CD1c-positive myeloid dendritic cell (primary cell): ENCODE measurements at regions not wholly inside any gene's neighbourhood (a gene's known extent, or its start where the extent isn't known, plus 50 kb on each side); places are given as distances from the start of the nearest gene placed in this dataset.

Experiments
- DNase-seq: peaks from one replicate; pipeline ENCODE4 v3.0.0-alpha.2; 2016; ENCODE audit errors: extremely low spot score

DNA sequence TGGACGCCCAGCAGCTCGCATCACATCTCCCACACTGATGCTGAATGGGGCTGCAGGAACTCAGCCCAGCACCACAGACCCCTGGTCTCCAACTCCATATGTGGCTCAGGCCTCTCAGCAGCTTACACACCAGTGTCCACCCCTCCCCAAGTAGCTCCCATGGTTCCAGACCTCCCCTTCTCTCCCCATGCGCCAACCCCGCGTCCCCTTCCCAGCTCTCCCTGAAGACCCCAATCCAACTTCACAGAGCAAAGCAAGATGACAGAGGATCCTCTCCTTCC lies 188.9 kb downstream of the SH3BP4 start:
- DNase-seq, result no peak

DNA sequence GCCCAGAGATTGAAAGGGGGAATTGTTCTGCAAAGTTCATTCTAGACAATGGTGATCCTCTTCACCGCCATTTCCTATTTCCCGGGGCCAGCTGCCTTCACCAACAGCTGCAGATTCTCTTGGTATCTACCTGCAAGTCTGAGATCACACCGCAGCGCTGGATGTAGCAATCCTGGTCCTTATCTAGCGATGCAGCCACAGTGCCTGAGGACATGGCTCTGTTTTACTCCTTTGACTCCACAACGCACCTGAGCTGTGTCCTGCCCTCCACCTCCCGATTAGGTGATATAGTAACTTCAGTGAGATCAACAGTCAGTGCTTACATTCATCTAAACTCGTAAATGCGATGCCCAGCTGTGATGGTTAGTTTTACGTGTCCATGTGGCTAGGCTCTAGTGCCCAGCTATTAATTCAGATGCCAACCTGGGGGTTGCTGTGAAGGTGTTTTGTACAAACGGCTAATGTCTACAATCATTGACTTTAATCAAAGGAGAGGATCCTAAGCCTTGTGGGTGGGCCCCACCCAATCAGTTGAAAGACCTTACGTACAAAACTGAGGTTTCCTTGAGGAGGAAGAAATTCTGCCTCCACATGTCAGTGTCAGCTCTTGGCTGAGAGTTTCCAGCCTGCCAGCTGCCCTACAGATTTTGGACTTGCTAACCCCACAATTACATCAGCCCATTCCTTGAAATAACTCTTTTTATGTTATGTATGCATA lies 189.8 kb downstream of the SH3BP4 start:
- no peak for DNase-seq

DNA sequence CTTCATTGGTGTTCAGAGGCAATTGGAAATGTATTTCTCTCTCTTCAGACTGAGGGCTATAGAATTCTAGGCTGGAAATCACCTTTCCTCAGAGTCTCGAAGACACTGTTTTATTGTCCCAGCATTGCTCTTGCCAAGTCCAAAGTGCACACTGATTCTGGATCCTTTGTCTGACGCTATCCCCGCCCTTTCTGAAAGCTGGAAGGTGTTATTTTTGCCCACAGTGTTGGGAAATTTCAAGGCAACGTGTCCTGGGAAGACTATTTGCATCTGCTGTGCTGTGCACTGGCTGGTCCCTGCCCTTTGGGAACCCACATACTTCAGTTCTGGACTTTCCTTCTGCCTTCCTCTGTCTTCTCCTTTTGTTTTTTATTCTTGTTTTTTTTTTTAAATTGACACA lies 190.8 kb downstream of the SH3BP4 start:
- DNase-seq, result no peak

DNA sequence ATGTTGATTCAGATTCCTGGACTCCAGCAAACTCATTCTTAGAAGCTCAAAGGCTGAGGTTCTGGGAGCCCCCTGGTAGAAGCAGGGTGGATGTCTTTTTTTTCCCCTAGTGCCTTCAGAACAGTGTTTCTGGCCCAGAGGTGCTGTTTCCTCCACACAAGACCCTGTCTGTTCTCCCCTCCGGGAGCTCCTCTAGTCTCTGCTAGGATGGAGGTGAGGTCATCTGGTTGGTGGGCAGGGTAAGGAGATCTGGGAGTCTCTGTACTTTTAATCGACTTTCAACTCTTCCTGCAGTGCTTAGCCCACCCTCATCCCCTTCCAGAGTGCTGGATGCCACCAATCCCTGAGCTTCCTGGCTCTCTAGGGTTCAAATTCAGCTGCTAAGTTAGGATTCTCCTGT lies 192.0 kb downstream of the SH3BP4 start:
- no peak for DNase-seq

DNA sequence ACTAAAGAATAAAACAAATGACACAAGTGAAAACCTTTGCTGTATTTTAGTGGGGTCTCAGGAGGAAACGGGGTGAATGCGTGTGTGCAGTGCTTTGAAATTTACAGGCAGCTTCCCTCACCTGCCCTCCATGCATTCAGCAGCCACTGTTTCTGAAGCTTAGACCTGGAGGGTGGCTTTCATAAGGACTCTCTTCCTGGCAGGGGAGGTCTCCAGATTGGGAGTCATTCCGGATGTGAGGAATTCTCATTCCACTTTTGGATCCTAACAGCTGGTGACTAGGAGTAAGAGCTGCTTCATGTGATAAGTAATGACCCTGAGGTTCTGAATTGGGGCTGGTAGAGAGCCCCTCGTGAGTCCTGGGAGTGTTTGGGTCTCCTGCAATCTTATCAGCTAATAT lies 192.5 kb downstream of the SH3BP4 start:
- no peak for DNase-seq

DNA sequence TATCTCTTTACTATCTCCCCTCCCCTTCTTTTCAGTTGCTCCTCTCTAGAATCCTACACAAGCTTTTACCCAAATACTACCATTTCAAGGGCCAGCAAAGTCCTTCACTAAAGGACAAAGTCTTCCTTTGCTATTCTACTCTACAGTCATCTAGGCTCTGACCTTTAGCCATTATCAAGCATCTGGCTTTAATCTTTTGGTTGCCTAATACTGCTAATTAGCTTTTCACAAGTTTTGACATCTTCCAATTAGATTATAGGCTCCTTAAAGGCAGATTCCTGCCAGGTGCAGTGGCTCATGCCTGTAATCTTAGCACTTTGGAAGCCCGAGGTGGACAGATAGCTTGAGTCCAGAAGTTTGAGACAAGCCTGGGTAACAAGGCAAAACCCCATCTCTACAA lies 194.4 kb downstream of the SH3BP4 start:
- DNase-seq, result no peak

DNA sequence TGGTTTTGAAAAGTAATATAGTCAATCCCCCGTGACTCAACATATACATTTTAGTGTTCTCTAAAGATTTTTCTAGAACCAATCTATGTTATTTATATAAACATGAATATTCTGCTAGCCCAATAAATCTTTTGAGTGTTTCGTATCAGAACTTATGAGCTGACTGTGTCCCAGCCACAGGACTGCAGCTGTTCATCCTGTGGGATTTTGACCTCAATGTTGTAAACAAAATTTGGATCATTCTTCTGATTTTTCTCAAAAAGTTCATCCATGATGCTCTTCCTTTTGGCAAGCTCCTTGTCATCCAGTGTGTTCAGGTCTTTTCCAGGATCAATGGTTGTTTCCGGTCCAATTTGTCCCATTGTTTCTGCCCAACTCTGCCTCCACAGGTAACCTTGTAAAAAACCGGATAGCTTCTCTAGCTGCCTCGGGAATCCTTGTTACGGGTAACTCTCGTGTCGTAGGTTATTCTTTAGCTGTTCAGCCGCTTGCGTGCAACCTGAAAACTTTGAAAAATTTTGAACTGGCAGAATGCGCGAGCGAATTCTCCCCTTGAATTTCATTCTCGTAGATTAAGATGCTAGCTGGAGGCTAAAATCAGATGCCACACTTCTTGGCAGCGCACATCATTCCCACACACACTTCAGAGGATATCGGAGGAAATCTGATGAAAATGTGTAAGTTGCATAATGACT lies 195.2 kb downstream of the SH3BP4 start:
- no peak for DNase-seq

DNA sequence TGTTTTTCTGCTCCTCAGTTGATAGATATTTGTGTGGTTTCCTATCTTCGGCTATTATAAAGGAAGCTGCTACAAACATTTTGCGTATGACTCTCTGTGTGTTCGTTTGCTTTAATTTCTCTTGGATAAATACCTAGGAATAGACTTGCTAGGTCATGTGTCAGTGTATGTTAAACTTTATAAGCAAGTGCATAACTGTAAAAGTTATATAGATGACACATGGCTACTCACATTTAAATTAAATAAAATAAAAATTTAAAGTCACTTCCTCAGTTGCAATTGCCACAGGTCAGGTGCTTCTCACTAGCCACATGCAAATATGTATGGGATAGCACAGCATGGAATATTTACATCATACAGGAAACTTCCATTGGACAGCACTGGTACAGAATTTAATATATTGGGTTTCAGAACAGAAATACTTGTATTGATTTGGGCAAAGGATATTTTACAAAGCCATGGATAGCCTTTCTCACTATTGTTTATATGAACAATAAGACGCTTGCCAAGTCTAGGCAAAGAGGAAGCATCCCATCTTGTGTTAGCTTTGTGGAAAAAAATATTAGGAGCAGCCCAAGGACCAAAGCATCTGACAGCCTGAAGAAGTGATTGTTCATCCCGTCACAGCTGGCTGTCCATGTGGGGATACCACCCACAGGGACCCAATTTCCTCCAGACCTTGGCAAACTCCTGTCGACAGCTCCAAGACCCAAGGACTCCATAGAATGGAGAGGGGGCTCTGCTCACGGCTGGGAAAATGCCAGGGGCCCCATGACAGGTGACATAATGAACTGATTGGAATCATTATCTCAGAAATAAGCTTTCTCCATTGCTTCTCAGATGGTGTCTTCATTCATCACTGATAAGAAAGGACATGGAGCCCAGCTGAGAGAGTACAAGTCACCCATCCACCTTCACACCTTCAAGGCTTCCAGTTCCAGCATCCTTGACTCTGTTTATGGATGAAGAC lies 196.7 kb downstream of the SH3BP4 start:
- DNase-seq, result no peak

DNA sequence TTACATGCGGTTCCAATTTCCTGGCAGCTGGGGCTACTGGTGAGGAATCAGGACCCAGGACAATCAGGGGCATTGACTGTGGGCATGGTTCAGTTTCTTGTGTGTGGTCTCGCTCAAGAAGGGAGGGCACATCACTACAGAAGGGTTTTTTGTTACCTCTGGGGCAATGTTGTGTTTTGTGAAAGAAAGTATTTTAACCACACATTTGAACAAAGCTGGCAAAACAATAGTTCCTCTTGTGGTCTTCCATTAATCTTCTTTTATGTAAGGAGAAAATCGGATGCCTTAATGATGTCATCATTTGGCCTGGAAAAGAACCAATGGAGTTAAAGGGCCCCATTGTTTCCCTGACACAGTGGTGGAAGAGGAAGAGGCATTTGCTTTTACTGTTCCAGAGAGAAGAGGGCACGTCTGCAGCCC lies 197.4 kb downstream of the SH3BP4 start:
- DNase-seq, result no peak

DNA sequence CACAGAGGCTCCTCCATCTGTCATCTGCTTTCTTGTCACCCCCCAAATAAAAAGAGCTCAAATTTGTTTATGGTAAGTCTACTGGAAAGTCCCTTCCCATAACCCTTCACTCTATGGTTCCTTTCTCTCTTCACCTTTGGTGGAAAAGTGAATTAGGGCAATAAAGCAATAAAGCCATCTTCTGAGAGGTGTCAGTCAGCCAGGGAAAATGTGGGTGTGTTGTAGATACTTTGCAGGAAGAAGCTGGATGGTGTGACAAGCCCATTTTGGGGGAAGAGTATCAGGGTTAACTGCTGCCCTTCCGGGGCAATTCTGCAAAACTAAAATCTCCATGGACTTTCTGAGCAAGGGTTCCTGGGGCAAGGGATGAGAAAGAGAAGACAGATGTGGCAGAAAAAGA lies 197.9 kb downstream of the SH3BP4 start:
- no peak for DNase-seq

DNA sequence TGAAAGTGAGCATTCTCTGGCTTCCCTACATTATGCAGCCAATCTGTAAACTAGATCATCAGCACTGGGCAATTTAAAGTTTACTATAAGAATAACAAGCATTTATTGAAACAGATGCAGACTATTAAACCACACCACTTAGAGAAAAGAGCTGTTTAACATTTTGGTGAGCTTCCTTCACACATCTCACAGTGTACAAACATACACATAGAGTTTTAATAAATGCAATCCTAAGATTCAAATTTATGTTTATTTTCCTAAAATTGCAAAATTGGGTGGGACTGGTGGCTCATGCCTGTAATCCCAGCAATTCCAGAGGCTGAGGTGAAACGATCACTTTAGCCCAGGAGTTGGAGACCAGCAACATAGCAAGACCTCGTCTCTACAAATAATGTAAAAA lies 199.3 kb downstream of the SH3BP4 start:
- DNase-seq, result no peak

DNA sequence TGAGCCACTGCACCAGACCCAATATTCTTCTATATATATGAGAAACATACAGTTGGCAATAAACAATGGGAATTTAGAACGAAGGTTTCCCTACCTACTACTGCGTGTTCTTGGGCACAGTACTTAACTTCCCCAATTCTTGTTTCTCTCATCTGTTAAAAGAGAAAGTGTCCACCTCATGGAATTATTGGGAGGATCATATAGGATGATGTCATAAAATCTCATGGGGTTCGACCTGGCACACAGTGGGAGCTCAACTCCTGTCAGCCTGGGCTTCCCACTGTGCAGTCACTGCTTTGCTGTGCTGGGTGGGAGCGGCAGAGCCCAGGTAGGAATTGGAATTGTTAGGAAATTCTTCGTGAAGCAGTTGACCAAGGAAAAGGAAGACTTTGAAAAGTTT lies 203.3 kb downstream of the SH3BP4 start:
- DNase-seq, result no peak

DNA sequence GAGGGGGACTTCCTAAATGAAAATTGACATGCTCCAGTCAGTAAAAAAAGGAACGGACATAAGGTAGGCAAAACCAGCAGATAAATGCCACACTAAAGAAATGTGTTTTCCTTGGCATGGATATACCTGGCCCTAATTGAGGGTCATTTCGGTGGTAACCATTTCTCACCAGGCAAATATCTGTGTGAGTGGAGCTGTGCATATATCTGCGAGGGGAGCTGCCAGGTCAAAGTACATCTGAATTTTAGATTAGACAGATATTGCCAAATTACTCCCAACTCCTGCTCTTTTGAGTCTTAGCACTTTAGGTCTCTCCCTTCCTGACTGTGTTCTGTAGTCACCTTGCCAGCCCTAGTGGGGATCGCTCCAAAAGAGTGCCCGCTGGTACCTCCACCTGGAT lies 204.2 kb downstream of the SH3BP4 start:
- DNase-seq, result no peak

DNA sequence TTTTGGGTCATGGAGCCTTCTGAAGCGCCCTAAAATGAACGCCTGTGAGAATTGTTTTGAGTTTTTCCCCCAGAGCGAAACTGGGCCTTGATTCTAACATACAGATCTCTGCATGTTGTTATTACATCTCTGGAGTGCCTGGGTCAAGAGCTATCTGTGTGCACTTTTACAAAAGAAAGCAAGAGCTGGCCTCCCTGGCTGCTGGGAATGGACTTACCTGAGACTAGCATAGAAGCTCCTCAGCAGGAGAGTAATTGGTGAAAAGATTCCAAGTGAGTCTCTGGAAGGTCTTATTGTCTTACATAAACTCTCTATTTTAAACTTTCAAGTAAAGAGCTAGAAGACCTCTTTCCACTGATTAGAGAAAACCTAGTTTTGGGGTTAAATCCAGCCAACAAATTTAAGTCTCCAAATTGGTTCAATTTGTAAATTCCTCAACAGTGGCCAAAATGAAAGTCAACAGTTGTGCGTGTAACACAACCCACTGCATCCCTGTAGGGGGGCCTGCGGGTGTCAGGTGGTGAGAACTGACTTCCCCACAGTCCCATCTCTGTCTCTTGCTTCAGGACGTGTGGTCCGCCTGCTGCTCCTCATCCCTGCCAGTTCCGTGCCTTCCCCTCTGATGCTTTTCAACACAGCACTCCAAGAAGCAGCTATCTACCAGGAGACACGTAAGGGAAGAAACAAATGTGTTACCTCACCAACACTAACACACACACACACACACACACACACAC lies 206.1 kb downstream of the SH3BP4 start:
- no peak for DNase-seq

DNA sequence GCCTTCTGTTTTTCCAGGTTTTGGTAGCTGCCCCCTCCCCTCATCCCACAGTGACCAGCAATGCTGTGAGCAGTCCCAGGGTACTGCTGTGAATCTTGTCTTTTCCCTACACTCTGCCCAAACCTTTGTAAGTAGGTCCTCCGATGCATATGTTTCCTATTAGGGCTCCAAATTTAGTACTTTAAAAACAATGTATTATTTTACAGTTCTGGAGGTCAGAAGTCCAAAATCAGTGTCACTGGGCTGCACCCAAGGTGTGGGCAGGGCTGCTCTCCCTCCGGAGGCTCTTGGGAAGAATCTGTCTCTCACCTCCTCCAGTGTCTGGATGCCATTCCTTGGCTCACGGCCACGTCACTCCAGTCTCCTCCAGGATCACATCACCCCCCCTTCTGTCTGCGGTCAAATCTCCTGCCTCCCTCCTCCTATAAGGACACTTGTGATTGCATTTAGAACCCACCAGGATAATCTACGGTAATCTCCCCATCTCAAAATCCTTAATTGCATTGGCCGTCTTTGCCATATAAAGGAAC lies 208.5 kb downstream of the SH3BP4 start:
- no peak for DNase-seq

DNA sequence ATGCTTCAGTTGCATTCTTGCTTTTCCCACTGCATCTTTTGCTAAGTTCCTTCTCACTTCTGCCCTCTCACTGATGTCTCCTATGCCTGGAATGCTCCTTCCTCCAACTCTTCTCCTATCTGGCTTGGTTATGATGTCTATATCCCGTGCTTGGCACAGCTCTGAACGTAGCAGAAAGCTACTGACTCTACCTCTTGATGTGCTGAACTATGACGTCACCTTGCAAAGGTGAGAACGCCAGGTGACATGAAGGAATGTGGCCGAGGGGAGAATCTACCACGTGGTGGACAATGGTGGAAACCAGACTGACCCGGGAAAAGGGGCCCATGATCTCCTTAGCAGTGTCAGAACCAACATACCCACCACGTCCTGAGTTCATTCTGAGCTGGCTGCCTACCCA lies 209.7 kb downstream of the SH3BP4 start:
- no peak for DNase-seq

DNA sequence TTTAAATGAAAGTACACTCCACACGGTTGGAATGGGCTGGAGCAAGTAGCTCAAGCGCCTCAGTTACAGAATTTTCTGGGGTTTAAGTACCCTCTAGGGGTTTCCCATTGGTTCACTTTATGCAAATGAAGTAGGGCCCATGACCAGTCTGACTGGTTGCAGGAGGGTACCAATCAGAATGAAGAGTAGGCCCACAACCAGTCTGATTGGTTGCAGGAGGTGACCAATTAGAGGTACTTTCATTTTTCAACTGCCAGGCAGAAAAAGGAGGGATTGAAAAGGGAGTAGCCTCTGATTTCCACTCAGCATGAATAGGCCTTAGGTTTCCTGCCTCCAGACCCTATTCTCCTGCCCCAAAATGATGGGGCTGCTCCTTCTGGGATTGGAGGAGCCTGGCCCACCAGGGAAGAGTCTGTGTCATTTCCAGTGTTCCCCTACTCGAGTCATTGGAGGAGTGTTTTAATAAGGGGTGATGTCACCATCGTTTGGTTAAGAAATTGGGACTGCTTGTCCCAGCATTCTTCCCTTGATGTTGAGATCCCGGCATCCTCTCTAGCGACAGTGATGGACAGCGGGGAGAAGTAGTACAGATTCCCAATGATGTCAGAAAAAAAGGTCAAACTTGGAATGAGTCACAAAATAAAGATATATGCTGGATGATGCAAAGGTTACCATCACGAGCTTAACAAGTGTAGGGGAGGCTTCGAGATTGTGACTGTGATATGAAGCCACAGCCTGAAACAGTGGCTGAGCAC lies 210.4 kb downstream of the SH3BP4 start:
- DNase-seq, result no peak

DNA sequence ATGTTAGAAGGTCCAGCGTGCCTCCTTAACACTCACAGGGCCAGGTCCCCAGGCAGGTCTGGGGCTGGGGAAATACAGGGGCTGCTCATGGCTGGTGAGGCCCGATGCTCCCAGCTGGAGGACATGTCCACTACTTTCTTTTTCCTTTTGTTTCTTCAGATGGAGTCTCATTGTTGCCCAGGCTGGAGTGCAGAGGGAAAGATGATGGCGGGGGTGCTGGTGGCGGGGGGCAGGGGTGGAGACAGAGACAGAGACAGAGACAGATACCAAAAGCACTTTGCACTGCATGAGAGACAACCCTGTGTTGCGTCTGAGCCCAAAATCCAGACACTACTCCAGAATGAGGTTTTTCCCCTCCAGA lies 211.0 kb downstream of the SH3BP4 start:
- no peak for DNase-seq

DNA sequence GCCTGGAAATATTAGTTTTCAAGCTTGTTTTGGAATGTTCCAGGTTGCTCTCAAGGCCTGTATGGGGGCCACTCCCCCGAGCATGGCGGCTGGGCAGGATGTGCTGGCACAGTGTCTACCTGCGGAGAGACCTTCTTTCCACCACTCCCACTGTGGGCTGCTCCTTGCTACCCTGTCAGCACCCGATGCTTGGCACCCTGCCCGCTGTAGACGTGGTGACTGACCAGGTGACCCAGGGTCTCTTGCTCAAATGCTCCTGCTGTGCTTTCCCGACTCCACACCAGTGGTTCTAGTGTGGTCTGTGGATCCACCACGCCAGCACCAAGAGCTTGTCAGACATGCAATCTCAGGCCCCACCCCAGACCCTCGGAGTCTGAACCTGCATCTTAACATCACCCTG lies 213.3 kb downstream of the SH3BP4 start:
- DNase-seq, result no peak

DNA sequence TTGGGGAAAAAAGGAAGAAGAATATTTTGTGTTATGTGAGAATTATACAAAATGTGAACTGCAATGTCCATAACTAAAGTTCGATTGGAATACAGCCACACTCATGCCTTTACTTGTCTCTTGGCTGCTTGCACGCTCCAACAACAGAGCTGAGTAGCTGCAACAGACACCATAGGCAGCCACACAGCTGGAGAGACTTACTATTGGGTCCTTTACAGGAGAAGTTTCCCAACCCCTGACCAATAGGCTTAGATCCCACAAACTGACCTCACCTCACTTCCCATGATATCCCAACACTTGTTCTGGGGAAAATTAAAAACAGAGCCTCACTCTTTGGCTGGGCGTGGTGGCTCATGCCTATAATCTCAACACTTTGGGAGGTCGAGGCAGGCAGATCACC lies 213.8 kb downstream of the SH3BP4 start:
- DNase-seq, result no peak
